ENCODE measurements at regions not wholly inside any gene's neighbourhood (a gene's known extent, or its start where the extent isn't known, plus 50 kb on each side); places are given as distances from the start of the nearest gene placed in this dataset.

DNA sequence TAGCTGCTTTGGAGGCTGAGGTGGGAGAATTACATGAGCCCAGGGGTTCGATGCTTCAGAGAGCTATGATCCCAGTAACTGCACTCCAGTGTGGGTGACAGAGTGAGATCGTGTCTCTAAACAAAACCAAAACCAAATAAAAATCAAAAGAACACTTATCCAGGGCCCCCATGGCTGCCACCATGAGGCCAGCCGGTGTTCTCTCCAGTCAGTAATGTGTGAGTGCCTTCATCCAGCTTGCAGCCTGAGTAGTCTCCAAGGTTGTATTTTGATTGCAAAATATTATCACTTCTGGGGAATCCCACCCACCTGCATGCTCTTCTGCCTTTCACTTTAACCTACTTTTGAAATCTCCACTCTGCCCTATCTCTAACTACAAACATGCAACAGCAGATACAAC, 221.0 kb upstream of the WSB1 start:
- no peak for TF ChIP-seq NFIC (IDR thresholded peaks at IDR 0.05)
- TF ChIP-seq CEBPB (IDR thresholded peaks at IDR 0.05) = no peak
- no peak for TF ChIP-seq TCF12 (IDR thresholded peaks at IDR 0.05; ENCODE audit: low read depth)
- TF ChIP-seq EGR1 (IDR thresholded peaks at IDR 0.05) = no peak

DNA sequence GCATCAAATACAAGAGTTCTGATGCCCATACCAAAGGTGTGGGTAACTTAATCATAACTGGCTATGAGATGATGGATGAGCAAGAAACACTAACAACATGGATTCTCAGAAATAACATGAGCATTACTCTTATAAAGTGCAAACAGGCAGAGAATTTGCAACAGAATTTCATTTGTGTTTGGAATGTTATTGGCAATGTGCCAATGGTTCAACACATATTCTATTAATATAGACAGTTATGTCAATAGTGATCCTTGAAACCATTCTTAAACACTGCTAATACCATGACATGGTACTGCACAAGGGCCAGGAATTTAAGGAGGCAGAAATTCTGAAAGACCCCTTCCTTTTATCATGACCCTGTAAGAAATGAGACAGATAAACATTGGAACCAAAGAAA, 217.1 kb upstream of the WSB1 start:
- TF ChIP-seq, protein P1, sequence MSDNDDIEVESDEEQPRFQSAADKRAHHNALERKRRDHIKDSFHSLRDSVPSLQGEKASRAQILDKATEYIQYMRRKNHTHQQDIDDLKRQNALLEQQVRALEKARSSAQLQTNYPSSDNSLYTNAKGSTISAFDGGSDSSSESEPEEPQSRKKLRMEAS (IDR thresholded peaks at IDR 0.05) = no peak
- TF ChIP-seq TAF1 (IDR thresholded peaks at IDR 0.05; ENCODE audit: low read depth) (no peak), FOXM1 (IDR thresholded peaks at IDR 0.05; ENCODE audit: borderline replicate concordance, low read depth) (no peak), NFIC (IDR thresholded peaks at IDR 0.05) (no peak), EGR1 (IDR thresholded peaks at IDR 0.05) (no peak), CREB1 (IDR thresholded peaks at IDR 0.05; ENCODE audit: low read depth) (no peak)

DNA sequence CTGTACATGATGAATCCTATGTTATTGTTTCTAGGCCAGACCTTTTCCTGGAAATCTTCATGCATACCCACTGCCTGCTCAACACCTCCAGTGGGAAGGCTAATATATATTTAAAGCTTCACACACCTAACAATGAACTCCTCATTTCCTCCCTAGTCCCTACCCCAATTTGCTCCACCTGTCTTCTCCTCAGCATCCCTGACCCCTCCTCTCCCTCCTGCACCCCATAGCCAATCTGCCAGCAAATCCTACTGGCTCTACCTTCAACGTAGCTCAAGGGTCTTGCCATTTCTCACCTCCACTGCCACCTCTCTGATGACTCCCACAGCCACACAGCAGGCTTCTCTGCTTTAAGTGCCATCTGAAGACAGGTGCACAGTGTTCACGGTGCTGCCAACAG, 215.6 kb upstream of the WSB1 start:
- no peak for TF ChIP-seq EGR1 (IDR thresholded peaks at IDR 0.05)
- no peak for TF ChIP-seq USF1 (IDR thresholded peaks at IDR 0.05)
- TF ChIP-seq RAD21 (IDR thresholded peaks at IDR 0.05; ENCODE audit: low read depth) = no peak
- TF ChIP-seq, protein P1 (IDR thresholded peaks at IDR 0.05) = no peak
- no peak for TF ChIP-seq TAF1 (IDR thresholded peaks at IDR 0.05; ENCODE audit: low read depth)
- TF ChIP-seq NFIC (IDR thresholded peaks at IDR 0.05) = no peak

GRCh38 chr17:27079660-27080059, 214.3 kb upstream of the WSB1 start:
- TF ChIP-seq, protein P1 (IDR thresholded peaks at IDR 0.05) = no peak
- TF ChIP-seq ZBTB7A (IDR thresholded peaks at IDR 0.05; ENCODE audit: low read depth) (no peak), TCF12 (IDR thresholded peaks at IDR 0.05; ENCODE audit: low read depth) (no peak), CREB1 (IDR thresholded peaks at IDR 0.05; ENCODE audit: low read depth) (no peak), EP300 (IDR thresholded peaks at IDR 0.05; ENCODE audit: borderline replicate concordance) (no peak), TEAD4 (IDR thresholded peaks at IDR 0.05) (no peak), NFIC (IDR thresholded peaks at IDR 0.05) (no peak), USF1 (IDR thresholded peaks at IDR 0.05) (no peak), RAD21 (IDR thresholded peaks at IDR 0.05; ENCODE audit: low read depth) (no peak), EGR1 (IDR thresholded peaks at IDR 0.05) (no peak), FOXM1 (IDR thresholded peaks at IDR 0.05; ENCODE audit: borderline replicate concordance, low read depth) (no peak), TAF1 (IDR thresholded peaks at IDR 0.05; ENCODE audit: low read depth) (no peak), YY1 (IDR thresholded peaks at IDR 0.05; ENCODE audit: low read depth) (no peak)
- TF ChIP-seq, protein P2, sequence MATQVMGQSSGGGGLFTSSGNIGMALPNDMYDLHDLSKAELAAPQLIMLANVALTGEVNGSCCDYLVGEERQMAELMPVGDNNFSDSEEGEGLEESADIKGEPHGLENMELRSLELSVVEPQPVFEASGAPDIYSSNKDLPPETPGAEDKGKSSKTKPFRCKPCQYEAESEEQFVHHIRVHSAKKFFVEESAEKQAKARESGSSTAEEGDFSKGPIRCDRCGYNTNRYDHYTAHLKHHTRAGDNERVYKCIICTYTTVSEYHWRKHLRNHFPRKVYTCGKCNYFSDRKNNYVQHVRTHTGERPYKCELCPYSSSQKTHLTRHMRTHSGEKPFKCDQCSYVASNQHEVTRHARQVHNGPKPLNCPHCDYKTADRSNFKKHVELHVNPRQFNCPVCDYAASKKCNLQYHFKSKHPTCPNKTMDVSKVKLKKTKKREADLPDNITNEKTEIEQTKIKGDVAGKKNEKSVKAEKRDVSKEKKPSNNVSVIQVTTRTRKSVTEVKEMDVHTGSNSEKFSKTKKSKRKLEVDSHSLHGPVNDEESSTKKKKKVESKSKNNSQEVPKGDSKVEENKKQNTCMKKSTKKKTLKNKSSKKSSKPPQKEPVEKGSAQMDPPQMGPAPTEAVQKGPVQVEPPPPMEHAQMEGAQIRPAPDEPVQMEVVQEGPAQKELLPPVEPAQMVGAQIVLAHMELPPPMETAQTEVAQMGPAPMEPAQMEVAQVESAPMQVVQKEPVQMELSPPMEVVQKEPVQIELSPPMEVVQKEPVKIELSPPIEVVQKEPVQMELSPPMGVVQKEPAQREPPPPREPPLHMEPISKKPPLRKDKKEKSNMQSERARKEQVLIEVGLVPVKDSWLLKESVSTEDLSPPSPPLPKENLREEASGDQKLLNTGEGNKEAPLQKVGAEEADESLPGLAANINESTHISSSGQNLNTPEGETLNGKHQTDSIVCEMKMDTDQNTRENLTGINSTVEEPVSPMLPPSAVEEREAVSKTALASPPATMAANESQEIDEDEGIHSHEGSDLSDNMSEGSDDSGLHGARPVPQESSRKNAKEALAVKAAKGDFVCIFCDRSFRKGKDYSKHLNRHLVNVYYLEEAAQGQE (IDR thresholded peaks at IDR 0.05; ENCODE audit: low read depth) = no peak

DNA sequence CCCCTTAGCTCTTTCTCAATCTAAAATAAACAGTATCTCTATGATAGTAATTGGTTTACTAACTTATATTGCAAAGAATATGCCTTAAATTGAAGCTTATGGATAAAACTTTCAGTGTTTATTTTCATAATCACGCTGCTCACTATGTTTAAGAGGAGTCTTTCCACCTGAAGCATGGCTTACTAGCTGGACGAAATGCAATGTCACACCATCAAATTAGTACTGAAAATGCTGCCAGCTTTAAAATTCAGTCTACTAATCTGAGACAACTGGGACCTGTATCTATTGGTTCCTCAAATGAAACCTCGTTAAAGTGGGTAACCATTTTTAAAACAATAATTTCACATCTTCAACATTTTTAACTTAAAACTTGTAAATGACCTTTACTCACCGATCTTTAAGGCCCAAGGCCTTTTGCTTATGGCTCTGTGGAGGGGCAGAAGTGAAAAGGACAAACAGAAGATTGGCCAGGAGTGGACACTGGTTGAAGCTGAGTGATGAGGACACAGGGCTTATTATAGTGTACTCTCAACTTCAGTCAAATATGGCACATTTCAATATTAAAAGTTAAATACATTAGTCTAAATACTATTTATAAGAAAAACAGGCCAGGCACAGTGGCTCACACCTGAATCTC, 212.8 kb upstream of the WSB1 start:
- no peak for TF ChIP-seq CEBPB (IDR thresholded peaks at IDR 0.05)
- TF ChIP-seq EP300 (IDR thresholded peaks at IDR 0.05; ENCODE audit: borderline replicate concordance) = no peak
- no peak for TF ChIP-seq USF1 (IDR thresholded peaks at IDR 0.05)
- TF ChIP-seq, protein P2 (IDR thresholded peaks at IDR 0.05; ENCODE audit: low read depth) = no peak
- TF ChIP-seq CREB1 (IDR thresholded peaks at IDR 0.05; ENCODE audit: low read depth) = no peak
- no peak for TF ChIP-seq TCF12 (IDR thresholded peaks at IDR 0.05; ENCODE audit: low read depth)
- TF ChIP-seq NFIC (IDR thresholded peaks at IDR 0.05) = no peak
- no peak for TF ChIP-seq ZBTB7A (IDR thresholded peaks at IDR 0.05; ENCODE audit: low read depth)
- no peak for TF ChIP-seq FOXM1 (IDR thresholded peaks at IDR 0.05; ENCODE audit: borderline replicate concordance, low read depth)
- TF ChIP-seq TAF1 (IDR thresholded peaks at IDR 0.05; ENCODE audit: low read depth) = no peak
- no peak for TF ChIP-seq TEAD4 (IDR thresholded peaks at IDR 0.05)
- TF ChIP-seq EGR1 (IDR thresholded peaks at IDR 0.05) = no peak
- no peak for TF ChIP-seq RAD21 (IDR thresholded peaks at IDR 0.05; ENCODE audit: low read depth)
- TF ChIP-seq, protein P1 (IDR thresholded peaks at IDR 0.05) = no peak
- TF ChIP-seq YY1 (IDR thresholded peaks at IDR 0.05; ENCODE audit: low read depth) = no peak
